ENCODE measurements at regions not wholly inside any gene's neighbourhood (a gene's known extent, or its start where the extent isn't known, plus 50 kb on each side); places are given as distances from the start of the nearest gene placed in this dataset.

DNA sequence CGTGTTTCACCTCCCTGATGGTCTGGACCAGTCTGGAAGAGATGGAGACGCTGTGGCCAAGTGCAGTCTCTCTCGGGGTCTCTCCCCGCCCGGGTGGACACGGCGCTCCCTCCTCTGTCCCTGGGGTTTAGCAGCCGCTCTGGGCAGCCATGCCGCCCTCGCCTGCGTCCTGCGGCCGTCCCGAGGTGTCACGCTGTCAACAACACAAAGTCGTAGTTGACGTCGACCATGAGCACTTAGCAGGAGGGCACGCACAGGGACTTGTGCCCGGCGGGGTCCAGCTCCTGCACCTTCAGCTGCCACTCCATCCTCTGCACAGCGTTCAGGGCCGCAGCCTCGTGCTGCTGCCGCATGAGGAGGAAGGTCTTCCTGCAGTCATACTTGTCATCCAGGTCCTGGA is 368.9 kb downstream of the CDH9 start:
- DNase-seq, result no peak

DNA sequence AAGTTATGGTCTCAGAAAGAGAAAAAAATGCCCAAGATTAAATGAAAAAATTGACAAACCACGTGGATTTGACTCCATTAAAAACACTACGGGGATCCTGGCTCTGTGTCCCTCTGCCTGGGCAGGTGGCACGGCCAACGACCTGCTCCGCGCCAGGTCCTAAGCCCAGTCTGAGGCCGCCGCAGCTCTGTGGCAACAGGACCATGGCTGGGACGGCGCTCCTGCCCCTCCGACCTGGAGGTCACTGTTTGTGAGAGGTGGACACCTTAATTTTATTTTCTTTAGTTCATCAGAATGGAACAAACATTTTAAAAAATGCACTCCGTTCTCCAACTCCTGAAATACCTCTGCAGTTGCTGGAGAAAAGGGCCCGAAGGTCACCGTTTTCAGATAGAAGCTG is 369.4 kb downstream of the CDH9 start:
- DNase-seq, result no peak

DNA sequence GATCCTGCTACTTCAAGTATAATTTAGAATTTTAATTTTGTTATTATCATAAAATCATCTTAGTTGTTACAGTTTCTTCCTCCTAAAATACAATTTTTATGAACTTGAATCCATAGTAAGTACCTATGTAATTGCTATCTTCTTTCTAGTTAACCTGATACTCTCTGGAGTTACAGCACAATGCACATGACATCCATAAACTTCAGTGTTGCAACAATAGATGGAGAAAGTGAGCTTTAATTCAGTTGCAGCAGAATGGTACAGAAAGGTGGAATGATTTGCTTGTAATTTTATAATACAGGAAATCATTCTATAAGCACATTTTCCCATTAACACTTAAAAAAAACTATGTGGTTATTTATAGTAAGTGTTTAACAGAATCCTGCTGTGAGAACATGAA is 372.0 kb downstream of the CDH9 start:
- no peak for DNase-seq

DNA sequence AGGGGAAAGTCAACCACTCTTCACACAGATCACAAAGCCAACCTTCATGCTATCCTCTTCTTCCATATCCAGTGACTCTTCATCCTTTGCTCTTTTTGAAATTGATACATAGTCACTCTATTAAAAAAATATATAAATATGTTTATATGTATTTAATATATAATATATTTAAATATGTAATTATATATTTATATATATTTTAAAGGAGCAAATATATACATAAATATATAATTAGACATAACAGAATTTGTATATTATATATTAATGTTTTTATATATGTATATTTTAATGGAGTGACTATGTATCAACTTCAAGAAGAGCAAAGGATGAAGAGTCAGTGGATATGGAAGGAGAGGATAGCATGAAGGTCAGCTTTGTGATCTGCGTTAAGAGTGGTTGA is 374.9 kb downstream of the CDH9 start:
- DNase-seq, result no peak

DNA sequence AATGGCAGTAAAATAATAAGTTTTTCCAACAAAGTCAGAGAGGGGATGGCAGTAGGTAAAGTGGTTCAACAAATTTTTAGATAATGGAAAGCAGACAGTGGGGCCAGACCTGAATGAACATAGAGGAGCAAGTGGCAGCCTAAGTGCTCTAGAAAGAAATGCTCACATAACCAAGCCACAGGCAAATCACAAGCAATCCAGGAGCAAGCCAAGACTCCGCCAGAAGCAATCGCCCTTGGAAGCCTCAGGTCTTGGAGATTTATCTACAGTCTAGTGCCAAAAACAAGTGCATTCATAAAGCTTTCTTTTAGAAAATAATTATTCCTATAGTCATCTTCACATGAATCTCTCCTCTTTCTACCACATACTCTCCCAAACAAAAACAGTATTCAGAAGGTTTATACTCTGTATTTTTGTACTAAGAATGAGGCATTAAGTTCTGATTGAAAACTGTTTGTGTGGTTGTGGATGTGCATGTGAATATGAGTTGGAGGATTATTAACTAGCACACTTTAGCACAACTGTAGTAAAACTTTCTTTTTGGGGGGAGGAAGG is 375.5 kb downstream of the CDH9 start:
- no peak for DNase-seq

DNA sequence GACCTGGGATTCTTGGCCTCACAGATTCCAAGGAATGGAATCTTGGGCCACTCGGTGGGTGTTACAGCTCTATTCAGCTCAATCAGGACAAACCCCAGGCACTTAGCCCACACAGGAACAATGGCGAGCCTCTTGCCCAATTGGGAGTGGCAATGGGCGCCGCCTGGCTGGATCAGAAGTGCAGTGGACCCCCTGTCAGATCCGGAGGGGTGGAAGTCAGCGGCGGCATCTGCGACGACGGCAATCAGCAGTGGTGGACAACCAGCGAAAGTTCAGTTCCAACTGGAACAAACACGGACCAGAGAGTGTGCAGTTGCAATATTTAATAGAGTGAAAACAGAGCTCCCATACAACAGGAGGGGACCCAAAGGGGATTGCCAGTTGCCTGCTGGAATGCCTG is 378.3 kb downstream of the CDH9 start:
- DNase-seq, result no peak

DNA sequence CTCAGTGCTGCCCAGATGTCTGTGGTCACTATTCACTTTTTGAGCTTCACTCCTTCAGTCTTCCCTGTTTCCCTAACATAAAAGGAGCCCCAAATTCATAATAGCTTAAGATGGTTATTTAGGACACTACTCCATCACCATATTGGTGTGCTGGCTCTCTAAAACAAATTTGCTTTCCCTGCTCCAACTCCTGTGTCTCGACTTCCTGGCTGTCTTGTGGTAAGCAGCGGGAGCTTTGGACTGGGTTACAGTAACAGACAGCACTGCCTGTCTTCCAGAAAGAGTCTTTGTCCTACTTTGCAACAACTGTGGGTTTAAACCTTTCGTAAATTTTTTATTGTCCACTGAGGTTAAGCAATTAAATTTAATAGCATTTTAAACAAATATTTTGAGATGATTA is 389.4 kb downstream of the CDH9 start:
- DNase-seq, result no peak

DNA sequence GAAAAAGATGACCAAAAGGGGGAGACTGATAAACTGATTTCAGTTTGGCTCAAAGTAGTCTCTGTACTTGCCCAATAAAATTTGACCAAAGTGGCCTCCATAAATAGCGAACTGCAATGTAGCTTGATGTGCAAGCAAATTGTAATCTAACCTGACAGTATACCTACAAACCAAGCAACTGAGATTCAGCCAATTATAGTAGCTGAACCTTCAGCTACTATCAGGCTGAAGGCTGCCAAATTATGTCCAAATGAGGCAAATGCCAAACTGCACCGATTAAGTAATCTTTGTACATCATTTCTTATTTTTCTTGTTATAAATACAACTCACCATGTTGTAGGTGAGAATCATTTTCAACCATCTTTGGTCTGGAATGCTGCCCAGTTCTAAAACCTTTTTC is 390.6 kb downstream of the CDH9 start:
- DNase-seq, result no peak

DNA sequence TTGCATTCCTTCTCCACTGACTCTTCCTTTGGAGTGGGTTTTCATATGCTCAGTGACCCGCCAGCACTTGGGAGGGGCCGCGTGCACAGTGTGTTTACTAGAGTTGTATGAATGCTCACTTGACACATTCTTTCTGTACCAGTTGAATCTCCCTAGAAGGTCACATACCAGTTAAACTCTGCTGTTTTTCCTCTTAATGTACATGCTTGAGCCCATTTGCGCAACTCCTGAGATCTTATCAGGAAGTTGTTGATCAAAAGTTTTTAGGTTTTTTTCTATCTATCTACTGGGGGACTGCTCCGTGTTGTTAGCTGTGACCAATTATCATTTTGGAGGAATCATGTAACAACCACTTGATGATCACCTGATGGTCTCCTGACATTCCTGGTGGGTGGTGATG is 392.7 kb downstream of the CDH9 start:
- DNase-seq, result no peak

DNA sequence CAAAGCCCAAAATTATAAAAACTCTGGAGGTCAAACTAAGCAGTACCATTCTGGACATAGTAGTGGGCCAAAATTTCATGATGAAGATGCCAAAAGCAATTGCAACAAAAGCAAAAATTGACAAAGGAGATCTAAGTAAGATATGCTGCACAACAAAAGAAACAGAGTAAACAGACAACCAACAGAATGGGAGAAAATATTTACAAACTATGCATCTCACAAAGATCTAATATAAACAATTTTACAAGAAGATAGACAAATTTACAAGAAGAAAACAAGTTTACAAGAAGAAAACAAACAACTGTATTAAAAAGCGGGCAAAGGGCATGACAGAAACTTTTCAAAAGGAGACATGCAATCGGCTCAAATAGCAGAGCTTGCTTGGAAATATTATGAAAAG is 396.9 kb downstream of the CDH9 start:
- no peak for DNase-seq

DNA sequence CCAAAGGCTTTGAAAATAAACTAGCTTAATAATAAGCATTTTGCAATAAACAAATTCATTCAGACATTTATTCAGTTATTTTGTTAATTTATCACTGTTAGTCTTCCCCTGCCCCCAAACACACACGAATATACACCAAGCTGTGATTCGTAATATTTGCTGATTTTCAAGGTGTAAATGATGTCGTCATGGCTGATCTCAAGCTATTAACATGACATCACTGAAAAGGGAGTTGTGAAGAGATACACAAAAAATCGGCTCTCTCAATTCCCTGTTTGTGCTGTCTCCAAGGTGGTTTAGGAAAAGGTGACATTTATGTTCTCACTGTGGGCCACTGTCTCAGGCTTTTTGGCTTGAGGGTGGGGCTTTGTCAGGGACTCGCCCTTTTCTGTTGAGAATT is 413.3 kb downstream of the CDH9 start:
- no peak for DNase-seq

DNA sequence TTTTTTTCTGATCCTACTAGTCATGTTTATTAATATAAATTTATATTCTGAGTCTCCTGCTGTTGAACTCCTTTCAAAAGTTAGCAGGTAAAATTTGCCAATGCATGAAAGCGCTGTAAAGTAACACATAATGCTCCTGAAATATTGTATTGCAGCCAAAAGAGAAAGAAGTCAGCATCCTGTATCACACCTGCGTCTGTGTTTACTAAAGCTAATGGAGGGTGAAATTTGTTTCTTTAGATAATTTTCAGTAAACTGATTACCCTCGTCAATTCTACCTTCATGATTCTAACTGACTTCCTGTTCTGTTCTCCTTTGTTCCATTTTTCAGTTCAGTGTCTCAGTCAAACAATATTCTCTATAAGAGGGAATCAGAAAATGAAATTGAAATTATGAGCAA is 415.4 kb downstream of the CDH9 start:
- DNase-seq, result peak; percentile 78 to 80

DNA sequence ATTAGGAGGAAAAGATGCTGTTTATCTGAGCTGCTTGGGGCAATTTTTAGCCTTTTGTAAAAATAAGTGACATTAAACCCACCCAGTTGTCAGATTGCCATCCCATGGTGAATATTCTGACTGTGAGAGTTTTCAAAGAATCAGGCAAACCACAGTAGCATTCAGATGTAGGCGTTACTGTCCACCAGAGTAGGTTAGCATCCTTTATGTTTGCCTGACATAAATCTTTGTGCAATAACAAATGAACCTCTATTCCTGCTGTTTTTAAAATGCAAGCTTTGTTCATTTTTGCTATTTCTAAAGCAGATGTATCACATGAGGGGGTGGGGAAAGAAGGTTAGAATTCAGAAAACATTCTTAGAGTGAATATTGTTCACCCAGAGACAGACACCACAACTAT is 427.8 kb downstream of the CDH9 start:
- DNase-seq, result no peak

DNA sequence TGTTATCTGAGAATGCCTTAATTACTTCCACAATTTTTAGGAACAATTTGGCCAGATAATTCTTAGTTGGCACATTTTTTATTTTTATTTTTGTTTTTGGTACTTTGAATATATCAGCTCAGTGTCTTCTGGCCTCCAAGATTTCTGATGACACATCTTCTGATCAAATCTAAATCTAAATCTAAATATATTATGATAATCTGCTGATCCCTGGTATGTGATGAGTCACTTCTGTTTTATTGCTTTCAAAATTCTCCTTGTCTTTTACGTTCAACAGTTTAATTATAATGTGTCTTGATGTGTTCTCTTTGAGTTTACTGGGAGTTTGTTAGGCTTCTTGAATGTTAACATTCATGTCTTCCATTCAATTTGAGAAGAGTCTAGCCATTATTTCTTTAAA is 436.8 kb downstream of the CDH9 start:
- DNase-seq, result no peak

DNA sequence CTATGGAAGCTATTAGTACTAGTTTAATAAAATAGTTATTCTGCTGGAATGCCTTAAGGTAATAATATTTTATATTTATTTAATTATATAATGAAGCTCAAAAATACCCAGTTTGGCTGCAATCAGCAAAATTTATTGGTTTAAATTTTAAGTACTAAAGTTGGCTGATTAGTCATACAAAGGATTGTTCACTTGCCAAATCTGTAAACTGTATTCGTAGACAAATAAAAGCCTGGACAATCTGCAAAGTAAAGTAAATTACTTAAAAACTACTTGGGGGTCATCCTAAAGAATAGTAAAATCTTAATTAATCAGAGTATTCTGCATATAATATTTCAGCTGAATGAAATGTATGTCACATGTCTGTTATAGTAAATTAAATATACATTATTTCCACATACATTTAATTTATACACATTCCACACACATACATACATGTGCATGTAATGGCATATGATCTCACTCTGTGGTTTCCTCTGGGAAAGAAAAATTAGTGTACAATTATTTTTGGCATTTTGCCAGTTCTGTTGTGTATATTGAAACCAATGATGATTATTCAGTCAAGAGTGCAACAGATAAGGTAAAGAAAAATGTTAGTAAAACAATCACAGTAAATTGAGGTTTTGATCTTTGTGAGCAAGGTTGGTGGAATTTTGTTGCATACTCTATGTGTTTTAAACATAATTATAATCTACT is 455.9 kb downstream of the CDH9 start:
- no peak for DNase-seq

DNA sequence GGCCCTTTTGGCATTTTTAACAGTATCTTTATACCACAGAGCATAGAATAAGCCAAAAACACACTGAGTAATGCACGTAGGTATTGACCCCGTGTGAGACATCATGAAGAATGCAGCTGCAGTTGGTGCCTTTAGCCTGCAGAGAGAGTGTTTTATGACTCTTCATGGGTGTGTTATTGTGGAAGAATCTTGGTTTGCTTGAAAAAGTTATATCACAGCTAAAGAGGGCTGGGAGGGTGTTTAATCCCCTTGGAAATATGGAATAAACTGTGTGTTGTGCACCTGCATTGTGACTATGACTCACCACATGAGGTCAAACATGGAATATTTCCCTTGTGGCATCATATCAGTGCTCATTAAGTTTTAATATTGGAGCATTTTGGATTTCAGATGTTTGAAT is 458.7 kb downstream of the CDH9 start:
- no peak for DNase-seq

DNA sequence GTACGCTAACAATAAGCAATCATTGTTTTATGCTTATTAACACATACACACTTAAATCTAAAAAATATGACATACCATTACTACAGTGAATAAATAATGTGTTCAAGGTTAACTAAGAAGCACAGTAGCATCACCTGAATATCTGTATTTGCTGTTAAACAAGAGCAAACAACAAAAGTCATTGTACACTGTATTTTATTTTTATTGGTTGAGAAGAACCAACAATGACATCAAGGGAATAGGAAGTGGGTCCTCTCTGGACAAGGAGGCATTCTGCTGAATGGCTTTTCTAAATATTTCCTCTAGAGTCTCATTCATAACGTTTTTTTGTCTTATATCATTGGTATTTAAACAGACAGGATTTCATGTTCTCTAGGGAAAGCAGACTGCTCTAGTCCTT is 460.4 kb downstream of the CDH9 start:
- no peak for DNase-seq

DNA sequence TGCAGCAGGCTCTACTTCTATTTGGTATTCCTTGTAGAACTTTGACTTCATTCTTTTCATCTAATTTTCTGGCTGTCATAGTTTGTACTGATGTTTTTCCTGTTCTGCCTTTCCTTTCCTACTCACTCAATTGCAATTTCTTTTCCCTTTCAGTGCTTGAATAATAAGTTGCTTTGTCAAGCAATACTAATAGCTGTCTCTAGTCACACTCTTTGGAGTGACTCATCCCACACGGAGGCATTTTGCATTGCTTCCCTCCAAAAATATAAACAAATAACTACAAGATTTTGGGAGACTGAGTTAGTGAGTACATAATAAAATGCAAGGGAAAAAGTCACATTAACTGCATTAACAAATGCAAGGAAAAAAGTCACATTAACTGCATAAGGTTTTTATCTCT is 465.9 kb downstream of the CDH9 start:
- no peak for DNase-seq

DNA sequence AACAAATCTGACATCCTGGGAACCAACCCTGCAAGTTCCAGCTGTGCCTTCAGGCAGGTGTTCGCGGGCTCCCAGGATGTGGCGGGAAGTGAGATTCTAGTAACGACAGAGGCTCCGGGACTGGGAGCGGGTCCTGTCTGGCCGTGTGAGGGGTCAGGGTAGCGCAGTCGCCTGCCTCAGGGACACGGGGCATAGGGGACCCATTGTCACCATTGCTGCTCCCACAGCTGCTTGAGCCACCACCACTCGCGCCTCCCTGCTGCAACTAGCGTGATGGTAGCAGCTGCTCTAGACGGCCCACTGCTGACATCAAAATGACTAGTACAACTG is 468.5 kb downstream of the CDH9 start:
- no peak for DNase-seq

DNA sequence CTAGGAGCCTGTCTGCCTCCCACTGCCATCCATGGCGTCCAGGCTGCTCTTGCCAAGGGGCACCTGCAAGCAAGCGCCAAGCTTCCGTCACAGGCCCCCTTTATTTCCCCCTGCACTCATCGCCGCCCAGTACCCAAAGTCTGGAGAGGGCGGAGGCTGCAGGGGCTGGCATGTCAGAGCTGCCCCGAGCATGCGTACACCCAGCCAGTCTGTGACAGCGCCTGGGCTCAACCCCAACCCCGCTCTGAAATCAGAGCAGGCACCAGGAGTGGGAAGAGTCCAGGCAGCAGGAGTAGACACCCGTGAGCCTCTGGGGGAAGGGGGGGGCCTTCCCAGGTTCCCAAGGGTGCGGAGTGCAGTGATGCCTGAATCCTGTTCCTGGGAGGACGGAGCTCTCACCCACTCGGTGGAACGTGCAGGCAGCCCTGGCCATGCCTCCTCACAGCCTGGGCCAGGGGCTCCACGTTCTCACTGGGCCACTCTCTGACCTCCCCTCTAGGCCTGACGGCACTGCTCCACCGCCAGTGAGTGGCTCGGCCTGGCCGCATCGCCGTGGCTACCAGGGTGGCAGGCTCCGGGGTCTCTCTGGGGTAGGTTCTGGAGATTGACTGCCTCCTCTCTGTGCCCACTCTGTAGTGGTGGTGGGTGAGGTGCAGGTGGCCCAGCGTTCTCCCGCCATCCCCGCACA is 469.0 kb downstream of the CDH9 start:
- no peak for DNase-seq

DNA sequence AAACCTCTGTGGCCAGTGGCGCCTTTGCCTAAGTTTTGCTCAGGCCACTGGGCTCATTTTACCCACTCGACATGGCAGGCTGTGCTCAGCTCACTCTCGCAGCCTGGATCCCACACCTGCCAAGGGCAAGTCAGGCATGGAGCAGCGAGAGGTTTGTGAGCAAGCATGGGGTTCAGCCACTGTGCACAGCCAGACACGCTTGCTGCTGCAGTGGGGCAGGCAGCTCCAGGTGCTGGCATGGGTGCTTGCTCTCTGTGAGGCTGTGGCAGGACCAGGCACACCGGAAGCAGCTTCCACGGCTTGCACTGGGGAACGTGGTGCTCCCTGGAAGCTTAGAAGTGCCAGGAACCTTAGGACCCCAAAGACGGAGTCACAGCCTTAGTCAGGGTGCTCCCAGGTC is 470.1 kb downstream of the CDH9 start:
- DNase-seq, result peak in 1 of 2 experiments; percentile 12

DNA sequence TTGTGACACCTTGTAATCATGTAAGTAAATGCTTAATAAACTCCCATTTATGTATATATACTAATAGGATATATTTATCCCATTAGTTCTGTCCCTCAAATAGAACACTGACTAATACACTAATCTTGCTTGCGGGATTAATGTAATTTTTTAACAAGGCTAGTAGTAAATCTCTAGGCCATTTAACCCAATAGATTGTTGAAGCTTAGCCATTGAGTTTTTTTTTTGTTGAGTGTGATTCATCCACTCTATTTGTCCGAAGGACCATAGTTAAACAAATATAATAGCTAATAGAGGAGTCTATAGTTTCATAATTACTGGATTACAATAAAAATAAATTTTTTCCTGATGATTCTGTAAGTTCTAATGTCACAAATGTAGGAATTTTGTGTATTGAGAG is 474.4 kb downstream of the CDH9 start:
- no peak for DNase-seq

DNA sequence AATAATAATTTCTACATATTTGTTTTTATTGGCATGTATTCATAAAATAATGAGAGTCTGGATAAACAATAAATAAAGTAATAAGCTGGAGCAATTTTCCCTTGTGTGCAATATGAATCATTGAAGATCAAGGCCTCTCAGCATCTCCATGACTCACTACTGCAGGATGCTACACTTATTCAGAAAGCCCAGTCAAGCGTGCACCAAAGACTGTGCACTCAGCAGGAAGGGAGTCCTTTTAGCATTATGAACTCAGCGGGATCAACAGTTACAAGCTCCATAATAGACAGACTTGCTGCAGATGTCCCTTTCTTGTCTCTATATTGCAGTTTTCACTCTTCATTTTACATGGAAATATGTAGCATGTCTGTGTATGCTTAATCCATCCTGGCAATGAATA is 485.3 kb downstream of the CDH9 start:
- peak; percentile 95 to 96 for DNase-seq

DNA sequence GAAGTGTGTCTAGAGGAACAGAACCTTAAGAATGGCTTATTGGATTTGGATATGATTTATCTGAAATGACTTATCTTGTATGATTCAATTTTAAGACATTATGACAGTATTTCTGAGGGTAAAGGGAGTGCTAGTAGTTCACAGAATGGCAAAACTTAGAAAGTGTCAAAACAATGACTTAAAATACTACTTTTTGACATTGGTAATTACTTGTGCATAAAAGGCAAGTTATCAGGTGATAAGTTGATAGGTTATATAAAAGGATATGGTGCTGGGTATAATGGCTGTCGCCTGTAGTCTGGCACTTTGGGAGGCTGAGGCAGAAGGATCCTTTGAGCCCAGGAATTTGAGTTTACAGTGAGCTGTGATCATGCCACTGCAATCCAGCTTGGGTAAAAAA is 494.4 kb downstream of the CDH9 start:
- DNase-seq, result no peak

DNA sequence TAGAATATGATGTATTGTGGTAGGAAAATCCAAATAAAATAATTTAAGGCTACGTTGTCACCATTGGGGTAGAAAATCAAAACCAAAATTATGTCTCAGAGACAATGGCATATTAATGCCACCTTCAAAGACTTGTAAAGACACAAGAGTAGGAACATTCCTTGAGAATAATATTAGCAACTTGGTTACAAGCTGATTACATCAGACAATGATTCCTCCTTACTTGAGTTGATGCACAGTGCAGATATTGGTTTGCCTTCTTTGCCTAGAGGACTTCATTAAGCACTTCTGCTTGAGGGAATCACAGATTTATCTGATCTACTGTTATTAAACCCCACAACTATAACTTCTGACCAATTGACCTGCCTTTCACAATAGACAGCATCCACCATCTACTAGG is 500.2 kb downstream of the CDH9 start:
- DNase-seq, result no peak

All from SHP77 (cell line).